Skeletal muscle tissue (tissue), 3 donors: ENCODE measurements at regions not wholly inside any gene's neighbourhood (a gene's known extent, or its start where the extent isn't known, plus 50 kb on each side); places are given as distances from the start of the nearest gene placed in this dataset.

ENCODE experiments used
- H3K27ac ChIP-seq: one replicate; pipeline ENCODE4 v1.7.0; 2013; ENCODE audit warnings: mild to moderate bottlenecking, low read depth, low read length, inconsistent platforms
- H3K27me3 ChIP-seq, 3 donors: one replicate each; pipeline ENCODE4 v1.7.0; 2013; ENCODE audit warnings: low read length in 3 of 3; ENCODE audit not compliant: control insufficient read depth in 3 of 3, insufficient read depth in 3 of 3
- H3K36me3 ChIP-seq, 3 donors: one replicate each; pipeline ENCODE4 v1.7.0; 2013; ENCODE audit warnings: low read length in 3 of 3; ENCODE audit not compliant: control insufficient read depth in 3 of 3, insufficient read depth in 3 of 3
- H3K4me1 ChIP-seq, 3 donors: one replicate each; pipeline ENCODE4 v1.7.0; 2013; ENCODE audit warnings: low read length in 3 of 3, mild to moderate bottlenecking in 3 of 3; ENCODE audit not compliant: control insufficient read depth in 3 of 3, insufficient read depth in 3 of 3
- H3K4me3 ChIP-seq, 3 donors: one replicate each; pipeline ENCODE4 v1.7.0; 2013; ENCODE audit warnings: low read length in 3 of 3
- H3K9ac ChIP-seq, 3 donors: one replicate each; pipeline ENCODE4 v1.7.0; 2013; ENCODE audit warnings: low read length in 3 of 3, mild to moderate bottlenecking in 3 of 3, moderate library complexity in 2 of 3, low read depth in 1 of 3
- H3K9me3 ChIP-seq, 3 donors: one replicate each; pipeline ENCODE4 v1.7.0; 2013; ENCODE audit warnings: low read length in 3 of 3; ENCODE audit not compliant: control insufficient read depth in 3 of 3
- donor health status: Osteomylitis.

GRCh38 chr10:83935911-83936310, 203.4 kb upstream of the GHITM start:
- no peaks in the 10 kb centered on the region for H3K36me3 ChIP-seq
- H3K9ac ChIP-seq, result no peak overlapping the region
- no peak overlapping the region for H3K4me3 ChIP-seq
- no peaks in the 10 kb centered on the region for H3K9me3 ChIP-seq
- H3K27me3 ChIP-seq, result no peaks in the 10 kb centered on the region
- H3K4me1 ChIP-seq, result no peaks in the 10 kb centered on the region
- no peak overlapping the region for H3K27ac ChIP-seq

GRCh38 chr10:83937161-83937560, 202.1 kb upstream of the GHITM start:
- no peaks in the 10 kb centered on the region for H3K9me3 ChIP-seq
- no peak overlapping the region for H3K9ac ChIP-seq
- H3K4me3 ChIP-seq, result no peak overlapping the region
- H3K27ac ChIP-seq, result no peak overlapping the region
- H3K4me1 ChIP-seq, result no peaks in the 10 kb centered on the region
- no peaks in the 10 kb centered on the region for H3K36me3 ChIP-seq
- no peaks in the 10 kb centered on the region for H3K27me3 ChIP-seq

GRCh38 chr10:83937826-83938225, 201.5 kb upstream of the GHITM start:
- Histone ChIP-seq H3K36me3 (no peaks in the 10 kb centered on the region), H3K9me3 (no peaks in the 10 kb centered on the region), H3K27me3 (no peaks in the 10 kb centered on the region), H3K9ac (no peak overlapping the region), H3K27ac (no peak overlapping the region), H3K4me1 (no peaks in the 10 kb centered on the region), H3K4me3 (no peak overlapping the region)

GRCh38 chr10:83941189-83941588, 198.1 kb upstream of the GHITM start:
- Histone ChIP-seq H3K27ac (no peak overlapping the region), H3K9me3 (no peaks in the 10 kb centered on the region), H3K4me1 (no peaks in the 10 kb centered on the region), H3K9ac (no peak overlapping the region), H3K27me3 (no peaks in the 10 kb centered on the region), H3K36me3 (no peaks in the 10 kb centered on the region), H3K4me3 (no peak overlapping the region)

- Histone ChIP-seq H3K4me1 (no peaks in the 10 kb centered on the region), H3K4me3 (no peak overlapping the region), H3K9ac (no peak overlapping the region), H3K27me3 (no peaks in the 10 kb centered on the region), H3K9me3 (no peaks in the 10 kb centered on the region), H3K36me3 (no peaks in the 10 kb centered on the region), H3K27ac (no peak overlapping the region)
These were observed 196.9 kb upstream of the GHITM start for GRCh38 chr10:83942410-83942809.

GRCh38 chr10:83943049-83943448, 196.3 kb upstream of the GHITM start:
- H3K27me3 ChIP-seq, result no peaks in the 10 kb centered on the region
- H3K4me3 ChIP-seq, result no peak overlapping the region
- H3K9me3 ChIP-seq, result no peaks in the 10 kb centered on the region
- no peaks in the 10 kb centered on the region for H3K36me3 ChIP-seq
- no peak overlapping the region for H3K27ac ChIP-seq
- no peaks in the 10 kb centered on the region for H3K4me1 ChIP-seq
- H3K9ac ChIP-seq, result no peak overlapping the region

GRCh38 chr10:83943920-83944319, 195.4 kb upstream of the GHITM start:
- no peaks in the 10 kb centered on the region for H3K36me3 ChIP-seq
- no peaks in the 10 kb centered on the region for H3K9me3 ChIP-seq
- H3K27me3 ChIP-seq, result no peaks in the 10 kb centered on the region
- no peak overlapping the region for H3K27ac ChIP-seq
- H3K4me3 ChIP-seq, result no peak overlapping the region
- no peak overlapping the region for H3K9ac ChIP-seq
- H3K4me1 ChIP-seq, result no peaks in the 10 kb centered on the region

- H3K9me3 ChIP-seq, result no peaks in the 10 kb centered on the region
- no peak overlapping the region for H3K9ac ChIP-seq
- no peak overlapping the region for H3K4me3 ChIP-seq
- no peak overlapping the region for H3K27ac ChIP-seq
- H3K4me1 ChIP-seq, result no peaks in the 10 kb centered on the region
- no peaks in the 10 kb centered on the region for H3K36me3 ChIP-seq
- no peaks in the 10 kb centered on the region for H3K27me3 ChIP-seq
These were observed 193.2 kb upstream of the GHITM start for GRCh38 chr10:83945982-83946718.

GRCh38 chr10:83952314-83952713, 187.0 kb upstream of the GHITM start:
- no peaks in the 10 kb centered on the region for H3K9me3 ChIP-seq
- no peak overlapping the region for H3K9ac ChIP-seq
- no peak overlapping the region for H3K27ac ChIP-seq
- no peaks in the 10 kb centered on the region for H3K36me3 ChIP-seq
- H3K27me3 ChIP-seq, result no peaks in the 10 kb centered on the region
- no peak overlapping the region for H3K4me3 ChIP-seq
- H3K4me1 ChIP-seq, result no peaks in the 10 kb centered on the region

GRCh38 chr10:83953589-83953988, 185.7 kb upstream of the GHITM start:
- H3K27ac ChIP-seq, result no peak overlapping the region
- no peaks in the 10 kb centered on the region for H3K4me1 ChIP-seq
- no peaks in the 10 kb centered on the region for H3K27me3 ChIP-seq

More at GRCh38 chr10:83953589-83953988, 185.7 kb upstream of the GHITM start:
- no peaks in the 10 kb centered on the region for H3K9me3 ChIP-seq
- no peak overlapping the region for H3K9ac ChIP-seq
- no peaks in the 10 kb centered on the region for H3K36me3 ChIP-seq
- no peak overlapping the region for H3K4me3 ChIP-seq
